Left ventricle myocardium superior (tissue), 1 donor: ENCODE measurements at regions not wholly inside any gene's neighbourhood (a gene's known extent, or its start where the extent isn't known, plus 50 kb on each side); places are given as distances from the start of the nearest gene placed in this dataset.
"Not testable (repeated sequence)": the region's sequence is repeated elsewhere in the genome, so short reads cannot be mapped to it uniquely, and the experiment has no call there.

Experiments used
- ATAC-seq: fragments of 200-7000 bp; cut with Tn5 transposase; one replicate; pipeline ENCODE4 v1.9.1; 2020; ENCODE audit warnings: mild to moderate bottlenecking, moderate library complexity
- DNase-seq: peaks from one replicate; pipeline ENCODE4 v3.0.0-alpha.2; 2020
- intact Hi-C: fragments of 100-400 bp; cut with micrococcal nuclease; formaldehyde crosslinking; loops from one replicate; pipeline ENCODE4 v1.11.0; 2022
- donor health status: DM: no; HTN: yes; CAD: no; lungs with severe emphysema.

DNA sequence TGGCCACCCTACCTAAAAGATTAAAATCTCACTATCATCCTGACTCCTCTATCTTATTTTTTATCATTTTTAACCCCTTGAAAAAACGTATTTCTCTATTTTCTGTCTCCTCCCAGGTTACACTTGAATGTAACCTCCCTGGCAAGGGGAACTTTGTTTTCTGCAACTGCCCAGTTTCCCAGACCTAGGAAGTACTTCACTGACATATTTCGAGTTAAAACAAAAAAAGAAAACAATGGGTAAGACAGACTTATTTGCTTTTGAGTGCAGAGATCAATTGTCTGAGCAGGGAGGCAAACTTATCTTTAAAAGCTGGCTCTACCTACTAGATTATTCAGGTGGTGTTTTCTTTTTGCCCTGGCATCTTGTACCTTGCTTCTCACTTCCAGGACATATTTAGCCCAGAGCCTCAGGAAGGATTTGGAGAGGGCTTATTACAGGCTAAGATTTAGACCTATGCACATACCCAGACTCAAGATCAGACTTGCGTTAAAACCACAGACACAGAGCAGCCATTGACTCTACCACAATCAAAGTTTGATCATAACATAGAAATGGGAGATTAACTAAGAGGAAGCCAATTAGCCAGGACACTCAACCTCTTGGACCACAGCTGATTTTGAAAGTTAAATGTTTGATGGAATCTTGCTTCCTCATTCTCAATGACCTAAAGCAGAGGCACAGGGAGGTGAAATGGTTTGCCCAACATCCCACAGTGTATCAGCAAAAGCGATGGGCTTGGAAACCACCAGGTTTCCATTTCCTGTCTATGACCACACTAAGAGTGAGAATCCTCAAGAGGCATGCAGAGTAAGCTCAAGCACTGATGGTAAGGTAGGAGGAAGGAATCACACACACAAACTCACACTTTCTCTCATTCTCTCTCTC is 169.5 kb upstream of the THBS1 start:
- no peak for ATAC-seq
- intact Hi-C loops: no loop called here
- DNase-seq: no peak

DNA sequence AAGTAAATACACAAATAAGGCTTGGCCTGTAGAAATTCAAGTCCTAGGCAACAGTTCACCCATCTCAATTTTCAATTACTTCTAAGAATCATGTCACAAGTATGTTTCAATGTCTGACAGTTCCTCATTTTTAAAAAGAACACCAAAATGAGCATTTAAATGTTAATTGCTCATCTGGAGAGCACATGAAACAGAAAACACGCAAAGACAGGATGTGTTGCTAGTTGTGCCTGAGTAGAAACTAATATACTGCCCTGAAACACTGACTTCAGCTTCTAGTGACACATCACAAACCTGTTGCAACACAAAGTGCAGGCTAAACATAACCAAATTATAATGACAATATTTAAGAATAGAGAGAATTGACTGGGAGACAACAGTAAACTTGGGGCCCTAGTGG is 167.3 kb upstream of the THBS1 start:
- DNase-seq (no peak), ATAC-seq (no peak)
- intact Hi-C loops: no loop called here

DNA sequence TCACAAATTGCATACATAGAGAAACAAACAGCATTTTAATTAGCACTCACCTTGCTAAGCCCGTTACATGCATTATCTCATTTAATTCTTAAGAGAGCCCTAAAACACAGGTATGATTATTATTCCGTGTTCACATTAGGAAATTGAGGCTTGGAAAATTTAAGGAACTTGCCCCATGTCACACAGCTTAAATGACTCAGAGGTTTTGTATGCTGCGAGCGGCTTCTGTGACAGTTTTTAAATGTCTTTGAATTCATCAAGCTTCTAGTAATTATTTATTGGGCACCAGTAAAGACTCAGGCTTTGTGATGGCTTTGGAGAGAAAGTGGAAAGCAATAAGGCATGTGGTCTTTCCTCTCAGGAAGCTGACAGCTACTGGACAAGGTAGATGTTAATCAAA is 166.7 kb upstream of the THBS1 start:
- ATAC-seq: no peak

DNA sequence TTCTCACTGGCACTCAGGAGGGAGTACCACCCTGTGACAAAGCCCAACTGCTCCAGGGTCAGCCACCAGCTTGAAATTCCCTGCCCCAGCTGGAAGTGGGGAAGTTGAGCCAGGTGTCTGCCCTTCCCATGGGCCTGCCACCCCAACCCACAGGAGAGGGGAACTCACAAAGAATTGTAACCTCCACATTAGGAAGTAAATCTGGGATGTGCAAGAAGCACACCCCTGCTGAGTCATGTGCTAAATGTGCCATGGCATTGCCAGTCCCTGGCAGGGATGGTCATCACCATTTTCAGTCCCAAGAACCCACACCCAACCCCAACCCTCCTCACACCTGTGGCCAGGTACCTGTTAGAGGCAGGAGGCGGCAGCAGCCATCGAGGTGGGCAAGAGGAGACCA is 165.2 kb upstream of the THBS1 start:
- ATAC-seq (no peak), DNase-seq (no peak)
- intact Hi-C loops: no loop called here

More for the DNA sequence above, 166.7 kb upstream of the THBS1 start:
- no peak for DNase-seq
- intact Hi-C loops: no loop called here

DNA sequence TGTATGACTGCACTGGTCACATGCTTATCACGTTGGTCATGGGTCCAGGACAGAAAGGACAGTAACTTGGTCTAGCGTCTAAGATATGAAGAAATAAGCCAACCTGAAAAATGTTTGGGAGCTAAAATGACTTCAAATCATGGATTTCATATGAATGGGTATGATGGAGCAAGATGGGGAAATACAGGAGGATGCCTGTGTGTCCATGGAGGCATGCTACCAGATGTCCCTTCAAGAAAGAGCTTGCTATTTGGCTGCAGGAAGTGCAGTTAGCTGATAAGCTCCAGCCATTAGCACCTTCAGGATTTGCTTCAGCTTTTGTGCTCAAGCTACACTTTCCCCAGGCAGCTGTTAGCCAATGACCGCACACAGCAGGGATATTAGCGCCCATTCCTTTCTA is 164.6 kb upstream of the THBS1 start:
- DNase-seq (no peak), ATAC-seq (no peak)
- intact Hi-C loops: no loop called here

DNA sequence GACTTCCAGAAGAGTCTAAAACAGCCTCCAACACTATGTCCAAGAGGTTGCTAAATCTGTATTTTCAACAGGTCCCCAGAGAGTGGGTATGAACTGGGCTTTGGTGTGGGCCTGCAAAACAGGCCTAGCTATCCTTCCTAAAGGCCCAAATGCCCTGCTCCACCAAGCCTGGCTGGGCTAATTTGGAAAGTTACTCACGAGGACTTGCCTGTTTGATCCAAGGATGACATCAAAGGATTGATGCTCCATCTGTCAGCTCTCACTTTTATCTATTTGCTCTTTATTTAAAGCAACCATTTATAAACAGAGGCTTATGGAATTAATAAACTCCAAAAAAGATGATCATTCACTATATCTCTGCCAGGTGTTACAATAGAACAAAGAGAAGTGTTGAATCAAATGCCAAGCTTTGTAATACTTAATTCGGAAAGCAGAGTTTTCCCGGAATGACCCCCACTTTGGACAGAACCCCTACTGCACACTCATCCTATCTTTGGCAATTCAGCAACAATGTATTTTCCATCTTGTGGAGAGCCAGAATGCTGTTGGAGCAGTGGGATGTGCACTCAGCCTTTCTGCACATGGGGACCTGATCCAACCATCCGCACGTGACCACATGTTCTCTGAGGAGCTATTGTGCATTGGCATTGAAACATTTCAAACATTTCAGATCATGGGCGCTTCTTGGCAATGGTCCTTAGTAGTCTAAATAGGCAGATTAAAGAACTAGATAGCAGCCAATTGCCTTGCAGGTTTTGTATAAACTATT is 163.3 kb upstream of the THBS1 start:
- ATAC-seq (no peak), DNase-seq (no peak)
- intact Hi-C loops: no loop called here

DNA sequence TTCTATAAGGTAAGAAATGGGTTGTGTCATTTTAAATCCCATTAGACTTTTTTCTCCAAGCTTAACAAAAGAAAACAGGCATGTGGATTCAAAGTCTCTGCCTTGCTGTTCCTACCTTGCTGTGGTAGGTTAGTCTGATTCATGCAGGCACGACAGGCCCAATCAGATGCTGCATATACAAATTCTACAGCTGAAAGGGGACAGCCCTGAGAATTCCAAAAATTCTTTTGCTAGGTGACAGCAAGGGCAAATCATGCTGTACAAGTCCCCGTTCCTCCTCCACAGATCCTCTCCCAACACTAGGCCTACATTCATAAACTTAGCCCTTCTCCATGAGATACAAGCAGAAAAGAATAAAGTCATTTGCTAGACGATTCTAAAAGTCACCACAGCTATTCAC is 161.2 kb upstream of the THBS1 start:
- ATAC-seq: no peak
- intact Hi-C loops: no loop called here
- no peak for DNase-seq

DNA sequence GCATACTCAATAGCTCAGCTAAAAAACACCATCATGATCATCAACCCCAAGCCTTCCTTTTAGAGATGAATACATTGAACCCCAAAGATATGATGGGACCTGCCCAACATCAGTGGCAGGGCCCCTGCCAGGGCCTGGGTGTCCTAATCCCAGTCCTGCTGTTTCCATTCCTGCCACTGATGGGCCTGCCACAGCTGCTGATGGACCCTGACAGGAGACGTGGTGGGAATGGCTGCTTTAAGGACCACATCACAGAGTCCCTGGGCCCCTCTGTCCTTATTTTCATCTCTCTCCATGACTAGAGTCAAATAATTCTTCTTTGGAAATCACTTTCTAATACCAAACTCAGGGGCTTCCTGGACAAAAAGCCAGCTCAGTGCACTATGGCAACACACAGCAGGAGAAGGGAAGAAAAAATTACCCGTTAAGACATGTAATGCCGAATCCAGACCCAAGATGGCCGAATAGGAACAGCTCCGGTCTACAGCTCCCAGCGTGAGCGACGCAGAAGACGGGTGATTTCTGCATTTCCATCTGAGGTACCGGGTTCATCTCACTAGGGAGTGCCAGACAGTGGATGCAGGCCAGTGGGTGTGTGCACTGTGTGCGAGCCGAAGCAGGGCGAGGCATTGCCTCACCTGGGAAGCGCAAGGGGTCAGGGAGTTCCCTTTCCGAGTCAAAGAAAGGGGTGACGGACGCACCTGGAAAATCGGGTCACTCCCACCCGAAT is 160.6 kb upstream of the THBS1 start:
- ATAC-seq, intact Hi-C loops, DNase-seq: not testable (repeated sequence)

DNA sequence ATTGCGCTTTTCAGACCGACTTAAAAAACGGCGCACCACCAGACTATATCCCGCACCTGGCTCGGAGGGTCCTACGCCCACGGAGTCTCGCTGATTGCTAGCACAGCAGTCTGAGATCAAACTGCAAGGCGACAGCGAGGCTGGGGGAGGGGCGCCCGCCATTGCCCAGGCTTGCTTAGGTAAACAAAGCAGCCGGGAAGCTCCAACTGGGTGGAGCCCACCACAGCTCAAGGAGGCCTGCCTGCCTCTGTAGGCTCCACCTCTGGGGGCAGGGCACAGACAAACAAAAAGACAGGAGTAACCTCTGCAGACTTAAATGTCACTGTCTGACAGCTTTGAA is 160.1 kb upstream of the THBS1 start:
- DNase-seq, ATAC-seq, intact Hi-C loops: not testable (repeated sequence)

DNA sequence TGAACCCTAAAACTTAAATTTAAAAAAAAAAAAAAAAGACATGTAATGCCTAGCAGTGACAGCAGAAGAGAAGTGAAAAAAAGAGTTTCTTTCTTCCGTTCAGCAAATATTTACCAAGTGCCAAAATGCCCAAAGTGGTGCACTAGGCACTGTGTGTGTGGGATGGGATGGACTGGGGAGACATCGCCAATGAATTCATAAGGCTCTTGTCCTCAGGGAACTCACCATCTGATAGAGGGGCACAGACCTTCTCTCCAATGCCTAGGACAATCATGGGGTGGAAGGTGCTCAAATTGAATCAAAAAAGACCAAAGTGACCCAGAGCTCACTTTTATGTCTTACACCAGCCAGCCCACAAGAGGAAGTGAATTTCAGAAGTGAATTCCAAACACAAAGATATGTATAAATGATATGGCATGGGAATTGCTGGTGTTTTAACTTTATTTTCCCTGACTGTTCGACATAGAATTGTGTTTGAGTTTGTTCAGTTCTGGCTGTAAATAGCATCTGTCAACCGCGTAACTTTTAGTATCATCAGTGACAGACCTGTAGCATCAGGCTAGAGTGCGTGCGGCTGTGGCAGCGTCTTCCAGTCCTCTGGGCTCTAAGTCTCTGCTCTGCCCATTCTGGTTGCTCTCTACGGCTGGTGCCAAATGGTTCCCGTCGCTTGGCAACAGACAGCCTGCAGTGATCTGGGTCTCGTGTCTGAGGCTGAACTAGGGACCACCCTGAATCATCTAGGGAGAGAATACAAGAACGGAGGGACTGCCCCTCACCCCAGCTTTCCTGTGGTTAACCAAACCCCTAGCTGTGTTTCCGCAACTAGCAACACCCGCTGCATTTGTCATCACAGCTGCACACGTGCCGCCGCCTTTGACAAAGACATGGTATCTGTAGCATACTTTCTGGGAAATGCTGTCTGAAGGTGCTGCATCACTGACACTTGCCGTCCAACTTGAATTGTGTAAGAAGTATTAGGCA is 154.0 kb upstream of the THBS1 start:
- ATAC-seq (peak; percentile 67), DNase-seq (peak; percentile 59)
- intact Hi-C loops: no loop called here

DNA sequence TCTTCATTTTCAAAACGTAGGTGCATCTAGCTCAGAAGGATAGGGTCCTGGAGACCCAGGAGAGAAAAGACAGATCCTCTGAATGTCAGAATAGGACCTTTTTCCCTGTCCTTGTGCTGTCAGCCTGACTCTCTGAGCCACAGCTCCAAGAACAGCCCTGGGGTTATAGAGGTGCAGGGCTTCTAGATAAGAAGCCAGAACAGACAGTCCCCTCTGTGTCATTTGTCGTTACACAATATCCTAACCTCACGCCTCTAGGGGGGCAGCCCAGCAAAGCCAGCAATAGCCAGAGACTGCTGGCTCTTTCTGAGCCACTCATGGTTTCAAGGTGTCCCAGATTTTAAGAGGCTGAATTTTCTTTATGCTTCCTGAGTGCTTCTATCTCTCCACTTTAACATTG is 153.2 kb upstream of the THBS1 start:
- peak; percentile 93 for ATAC-seq
- intact Hi-C loops: no loop called here
- DNase-seq: peak; percentile 41

DNA sequence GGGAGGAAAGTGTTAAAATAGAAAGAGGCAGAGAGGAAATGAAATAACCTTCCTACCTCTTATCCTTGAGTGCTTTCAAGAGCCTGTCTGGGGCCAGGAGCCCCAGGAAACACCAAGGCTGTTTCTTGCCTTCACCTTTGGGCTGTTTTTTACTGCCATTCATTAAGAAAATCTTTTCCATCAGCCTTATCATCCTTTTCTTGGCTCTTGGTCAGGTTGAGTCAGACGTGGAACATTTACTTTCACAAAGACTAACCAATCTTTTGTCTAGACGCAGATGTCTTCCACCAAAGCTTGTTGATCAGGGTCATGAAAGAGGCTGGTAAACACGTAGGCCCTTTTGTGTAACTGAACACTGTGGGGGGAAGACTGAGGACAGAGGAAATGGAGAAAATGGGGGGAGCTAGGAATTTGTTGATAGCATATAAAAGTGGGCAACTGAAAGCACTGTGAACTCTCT is 151.0 kb upstream of the THBS1 start:
- intact Hi-C loops: no loop called here

DNA sequence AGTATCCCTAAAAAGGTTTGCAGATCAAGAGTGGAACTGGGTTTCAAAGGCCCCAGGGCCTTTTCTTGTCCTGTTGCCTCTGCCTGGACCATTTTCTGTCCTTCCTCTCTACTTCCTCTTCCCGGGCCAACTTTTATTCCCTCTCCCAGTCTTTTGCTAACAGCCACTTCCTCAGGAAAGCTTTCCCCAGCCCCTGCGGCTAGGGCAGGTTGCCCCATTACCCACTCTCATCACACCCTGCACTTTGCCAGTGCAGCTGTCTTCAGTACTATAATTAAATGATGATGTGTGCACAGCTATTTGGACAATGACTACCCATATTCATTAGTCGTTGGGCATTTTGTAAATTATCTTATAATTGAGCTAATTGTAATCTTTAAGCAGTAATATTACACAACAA is 150.5 kb upstream of the THBS1 start:
- intact Hi-C loops: no loop called here
- ATAC-seq (peak; percentile 21), DNase-seq (no peak)

More for the DNA sequence above, 151.0 kb upstream of the THBS1 start:
- ATAC-seq: no peak
- no peak for DNase-seq

DNA sequence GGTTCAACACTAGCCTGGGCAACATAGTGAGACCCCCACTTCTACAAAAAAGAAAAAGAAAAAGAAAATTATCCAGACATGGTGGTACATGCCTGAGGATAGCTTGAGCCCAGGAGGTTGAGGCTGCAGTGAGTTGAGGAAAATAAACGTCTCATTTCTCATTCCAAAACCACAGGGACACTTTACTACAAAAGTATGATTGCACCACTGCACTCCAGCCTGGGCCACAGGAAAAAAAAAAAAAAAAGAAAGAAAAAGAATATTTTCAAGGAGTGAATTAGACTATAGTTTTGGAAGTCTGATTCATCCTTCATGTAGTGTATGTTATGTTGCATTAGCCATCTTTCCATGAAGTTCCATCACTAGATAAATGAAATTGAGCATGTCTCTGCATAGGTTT is 149.5 kb upstream of the THBS1 start:
- no peak for ATAC-seq
- no peak for DNase-seq
- intact Hi-C loops: no loop called here

DNA sequence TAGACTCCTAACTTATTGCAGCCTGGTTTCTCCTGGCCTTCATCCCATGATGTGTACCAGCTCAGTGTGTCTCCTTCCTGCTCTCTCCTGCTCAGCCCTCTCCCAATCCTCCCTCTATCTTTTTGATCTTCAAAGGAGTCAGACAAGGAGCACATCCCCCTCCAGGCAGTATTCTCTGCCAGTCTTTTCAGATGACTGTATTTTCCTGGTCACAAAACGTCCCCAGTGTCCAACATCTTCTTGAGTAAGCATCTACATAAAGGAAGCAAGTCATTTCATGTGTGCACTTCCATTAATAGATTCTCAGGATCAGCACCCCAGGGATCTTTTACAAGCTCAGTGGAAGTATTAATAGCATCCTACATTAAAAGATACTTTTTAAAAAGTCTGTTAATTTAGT is 148.9 kb upstream of the THBS1 start:
- DNase-seq (no peak), ATAC-seq (no peak)
- intact Hi-C loops: no loop called here

DNA sequence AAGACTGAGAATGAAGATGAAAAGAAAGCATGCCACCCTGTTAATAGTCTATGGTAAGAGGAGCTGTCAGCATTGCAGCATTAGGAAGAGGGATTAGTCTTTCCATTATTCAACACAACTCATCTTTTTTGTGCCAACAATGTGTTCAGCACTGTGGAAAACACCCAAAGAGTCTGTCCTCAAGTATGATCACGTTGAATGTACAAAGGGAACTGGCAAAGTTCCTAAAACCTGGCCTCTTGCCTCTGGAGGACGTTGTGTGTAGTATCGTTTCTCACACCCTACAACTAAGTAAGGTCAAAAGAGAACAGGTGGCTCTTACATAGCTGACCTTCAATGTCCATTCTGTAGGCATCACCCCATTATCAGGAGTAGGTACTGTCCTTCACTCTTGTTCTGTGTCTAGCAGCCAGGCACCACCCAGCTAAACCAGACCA is 147.9 kb upstream of the THBS1 start:
- intact Hi-C loops: no loop called here
- DNase-seq: no peak
- peak; percentile 76 for ATAC-seq

DNA sequence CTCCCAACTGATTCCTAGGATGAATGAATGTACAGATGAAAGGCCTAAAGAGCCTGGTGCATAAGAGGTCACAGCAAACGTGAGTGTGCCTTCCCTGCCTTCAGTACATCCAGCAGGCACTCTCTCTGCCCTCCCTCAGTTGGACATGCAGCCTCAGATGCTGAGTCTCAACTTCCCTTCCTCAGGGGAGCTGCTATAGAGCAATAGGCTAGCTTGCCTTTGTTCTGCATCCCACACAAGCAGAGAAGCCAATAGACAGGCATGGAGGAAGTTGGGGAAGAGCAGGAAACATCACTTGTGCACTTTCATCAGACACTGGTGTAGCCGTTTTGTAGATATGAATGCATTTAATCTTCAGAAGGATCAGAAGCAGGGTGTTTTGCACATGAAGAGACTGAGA is 147.5 kb upstream of the THBS1 start:
- no peak for ATAC-seq
- no peak for DNase-seq
- intact Hi-C loops: no loop called here

DNA sequence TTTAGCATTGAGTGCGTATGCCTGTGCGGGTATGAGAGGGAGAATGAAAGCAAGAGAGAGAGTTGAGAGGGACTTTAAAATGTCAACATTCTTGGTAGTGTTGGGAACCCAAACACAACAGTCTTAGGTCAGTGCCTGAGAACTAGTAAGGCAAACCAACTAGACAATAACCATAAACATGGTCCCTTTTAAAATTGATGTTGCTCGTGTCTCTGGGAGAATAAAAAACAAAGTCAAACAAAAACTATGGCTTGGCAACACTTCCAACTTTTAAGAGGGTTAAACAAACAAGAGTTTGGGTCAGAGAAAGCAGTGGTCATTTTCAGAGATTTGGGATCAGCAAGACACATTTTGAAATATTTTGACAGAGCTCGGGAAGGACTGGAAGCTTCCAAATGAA is 146.7 kb upstream of the THBS1 start:
- ATAC-seq (no peak), DNase-seq (no peak)
- intact Hi-C loops: no loop called here

DNA sequence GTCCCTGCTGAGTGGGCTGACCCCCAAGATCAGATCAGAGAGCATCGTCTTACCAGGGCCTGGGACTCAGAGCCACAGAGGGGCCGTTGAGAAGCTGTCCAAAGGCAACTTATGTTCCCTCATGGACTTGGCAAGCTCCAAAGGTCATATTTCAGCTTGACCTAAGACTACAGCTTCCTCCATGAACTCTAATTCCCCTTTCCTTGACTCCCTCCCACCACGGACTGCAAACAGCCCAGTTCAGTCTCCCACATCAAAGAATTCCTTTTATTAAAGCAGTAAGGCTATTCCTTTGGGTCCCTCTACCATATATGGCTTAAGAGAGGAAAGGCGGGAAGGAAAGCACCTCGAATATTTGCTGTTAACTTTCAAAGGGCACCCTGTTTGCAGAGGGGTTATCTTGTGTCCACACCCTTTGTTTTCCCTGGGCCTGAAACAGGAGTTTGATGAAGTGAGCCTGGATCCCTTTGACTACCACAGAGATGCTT is 146.1 kb upstream of the THBS1 start:
- DNase-seq (peak; percentile 42), ATAC-seq (peak; percentile 4)
- intact Hi-C loops: no loop called here
